ENCODE measurements at regions not wholly inside any gene's neighbourhood (a gene's known extent, or its start where the extent isn't known, plus 50 kb on each side); places are given as distances from the start of the nearest gene placed in this dataset.

GRCh38 chr5:73369278-73369677, 79.3 kb downstream of the FOXD1 start:
- TF ChIP-seq TAF1 (IDR thresholded peaks at IDR 0.05; ENCODE audit: low read depth, low read length), result no peak
- TF ChIP-seq POLR2A (IDR thresholded peaks at IDR 0.05; ENCODE audit: low read depth, low read length), result no peak
- no peak for TF ChIP-seq POLR2AphosphoS5 (IDR thresholded peaks at IDR 0.05; ENCODE audit: low read depth, low read length)

Data from GM12891 (cell line).